Caco-2 (cell line): ENCODE measurements at regions not wholly inside any gene's neighbourhood (a gene's known extent, or its start where the extent isn't known, plus 50 kb on each side); places are given as distances from the start of the nearest gene placed in this dataset.

Source experiments
- BruUV-seq: library from RNA; stranded (reverse); fragments of 400-500 nt; replicated peaks from 2 replicates; lab custom pipeline; 2021; lab: Mats Ljungman, UMichigan
- CTCF ChIA-PET: fragments of 300-600 bp; sonication (Branson Sonifier 250); formaldehyde crosslinking; loops from one replicate; lab custom pipeline; 2022; ENCODE audit warnings: antibody characterized with exemption; lab: Charles Lee
- POLR2A ChIA-PET: fragments of 300-600 bp; sonication (Branson Sonifier 250); formaldehyde crosslinking; loops from one replicate; lab custom pipeline; 2022; ENCODE audit warnings: antibody characterized with exemption; lab: Charles Lee
- DNase-seq, 2 experiments: peaks; one replicate each; pipeline versions ENCODE4 v3.0.0 to v3.0.0-alpha.2; 2020 to 2022
- H3K27me3 ChIP-seq: replicated peaks from 2 replicates; pipeline ENCODE4 v1.6.0; 2011; ENCODE audit warnings: low read length; ENCODE audit not compliant: control insufficient read depth, insufficient read depth
- H3K36me3 ChIP-seq: 2 replicates; pipeline ENCODE4 v1.5.1; 2011; ENCODE audit warnings: low read length; ENCODE audit not compliant: control insufficient read depth, insufficient read depth
- H3K4me1 ChIP-seq: fragments of 250-450 bp; sonication (Bioruptor Pico); 2 replicates; pipeline ENCODE4 v1.5.1; 2020; ENCODE audit warnings: mild to moderate bottlenecking
- H3K4me3 ChIP-seq: 2 replicates; pipeline ENCODE4 v1.5.1; 2011; ENCODE audit warnings: low read depth, mild to moderate bottlenecking, control low read depth, low read length
- H3K9me3 ChIP-seq: fragments of 250-450 bp; sonication (Bioruptor Pico); 2 replicates; pipeline ENCODE4 v1.5.1; 2020; ENCODE audit warnings: mild to moderate bottlenecking, moderate library complexity
- H3K27ac Mint-ChIP-seq: one replicate; pipeline ENCODE4 v1.8.0; 2022; ENCODE audit warnings: mixed read lengths; ENCODE audit not compliant: unreplicated experiment
- H3K27me3 Mint-ChIP-seq: one replicate; pipeline ENCODE4 v1.8.0; 2022; ENCODE audit warnings: mixed read lengths; ENCODE audit not compliant: insufficient read depth, unreplicated experiment
- H3K36me3 Mint-ChIP-seq: one replicate; pipeline ENCODE4 v1.8.0; 2022; ENCODE audit warnings: mild to moderate bottlenecking, mixed read lengths; ENCODE audit not compliant: insufficient read depth, unreplicated experiment
- H3K4me1 Mint-ChIP-seq: one replicate; pipeline ENCODE4 v1.8.0; 2022; ENCODE audit warnings: low read depth, mixed read lengths; ENCODE audit not compliant: unreplicated experiment
- H3K4me3 Mint-ChIP-seq: one replicate; pipeline ENCODE4 v1.8.0; 2022; ENCODE audit warnings: mild to moderate bottlenecking, moderate library complexity, mixed read lengths; ENCODE audit not compliant: unreplicated experiment
- H3K9me3 Mint-ChIP-seq: one replicate; pipeline ENCODE4 v1.8.0; 2022; ENCODE audit warnings: mixed read lengths; ENCODE audit not compliant: unreplicated experiment
- CTCF ChIP-seq, 2 experiments: fragments of 200-600 bp in 1 of 2; IDR thresholded peaks; 1 replicate in 1 of 2; 2 replicates in 1 of 2; pipeline versions ENCODE4 v1.5.1 to v1.8.0; 2011 to 2022; ENCODE audit warnings: antibody characterized with exemption in 1 of 2, control low read depth in 1 of 2, inconsistent platforms in 1 of 2, low read depth in 1 of 2, low read length in 1 of 2, mild to moderate bottlenecking in 1 of 2, moderate library complexity in 1 of 2; ENCODE audit not compliant: insufficient read depth in 1 of 2, severe bottlenecking in 1 of 2, unreplicated experiment in 1 of 2
- intact Hi-C: fragments of 100-400 bp; cut with micrococcal nuclease; formaldehyde crosslinking; loops from one replicate; pipeline ENCODE4 v1.10.0; 2022; ENCODE audit not compliant: unreplicated experiment

- Histone ChIP-seq H3K9me3 (no peaks in the 10 kb centered on the region), H3K36me3 (no peaks in the 10 kb centered on the region), H3K4me1 (peaks cover 25% of the 10 kb centered on the region), H3K27me3 (no peaks in the 10 kb centered on the region), H3K4me3 (no peak overlapping the region)
- Mint-ChIP-seq H3K9me3 (no peaks in the 10 kb centered on the region), H3K4me1 (peaks cover 27% of the 10 kb centered on the region), H3K27ac (no peak overlapping the region), H3K27me3 (no peaks in the 10 kb centered on the region), H3K4me3 (no peak overlapping the region), H3K36me3 (no peaks in the 10 kb centered on the region)
- peak; percentile 55 to 76 for TF ChIP-seq CTCF (IDR thresholded peaks at IDR 0.05; ENCODE audit: insufficient read depth in 1 of 2, low read depth in 1 of 2, low read length in 1 of 2, severe bottlenecking in 1 of 2, unreplicated experiment in 1 of 2)
- POLR2A ChIA-PET, result no interaction called here
- BruUV-seq, result no TSS peak
- intact Hi-C loops, result loop anchor here (1.0 to 5.0 kb wide), 5 partner anchors 61 to 546 kb away; no protein-coding TSS in a partner anchor
- DNase-seq, result peak; percentile 69 to 79
- CTCF ChIA-PET, result interaction anchor here (0.7 to 1.4 kb wide), 7 partner anchors 13 to 253 kb away, joined by 3 to 5 read pairs (median 3); no protein-coding TSS in a partner anchor
These were observed 62.8 kb upstream of the DIAPH3 start for GRCh38 chr13:60226507-60226906.

- no peak for TF ChIP-seq CTCF (IDR thresholded peaks at IDR 0.05; ENCODE audit: insufficient read depth in 1 of 2, low read depth in 1 of 2, low read length in 1 of 2, severe bottlenecking in 1 of 2, unreplicated experiment in 1 of 2)
- DNase-seq, result no peak
- Mint-ChIP-seq H3K4me3 (no peak overlapping the region), H3K9me3 (no peaks in the 10 kb centered on the region), H3K4me1 (peaks cover 30% of the 10 kb centered on the region), H3K36me3 (no peaks in the 10 kb centered on the region), H3K27me3 (no peaks in the 10 kb centered on the region), H3K27ac (no peak overlapping the region)
- ChIA-PET CTCF (interaction anchor here (0.7 to 1.4 kb wide), 7 partner anchors 14 to 253 kb away, joined by 3 to 5 read pairs (median 3); no protein-coding TSS in a partner anchor), POLR2A (no interaction called here)
- no peaks in the 10 kb centered on the region for H3K27me3 ChIP-seq
- BruUV-seq, result no TSS peak
- H3K36me3 ChIP-seq, result no peaks in the 10 kb centered on the region
- no peaks in the 10 kb centered on the region for H3K9me3 ChIP-seq
- no peak overlapping the region for H3K4me3 ChIP-seq
- intact Hi-C loops, result loop anchor here (2.0 to 5.0 kb wide), 3 partner anchors 252 to 390 kb away; no protein-coding TSS in a partner anchor
- peaks cover 30% of the 10 kb centered on the region for H3K4me1 ChIP-seq
These were observed 63.4 kb upstream of the DIAPH3 start for GRCh38 chr13:60227158-60227557.

GRCh38 chr13:60229708-60230272 lies 66.1 kb upstream of the DIAPH3 start:
- no TSS peak for BruUV-seq
- intact Hi-C loops, result loop anchor here (1.0 to 5.0 kb wide), 7 partner anchors 29 to 455 kb away; no protein-coding TSS in a partner anchor
- Histone ChIP-seq H3K9me3 (no peaks in the 10 kb centered on the region), H3K4me3 (no peak overlapping the region), H3K4me1 (peaks cover 30% of the 10 kb centered on the region), H3K36me3 (no peaks in the 10 kb centered on the region), H3K27me3 (no peaks in the 10 kb centered on the region)
- H3K9me3 Mint-ChIP-seq, result no peaks in the 10 kb centered on the region
- TF ChIP-seq CTCF (IDR thresholded peaks at IDR 0.05; ENCODE audit: insufficient read depth in 1 of 2, low read depth in 1 of 2, low read length in 1 of 2, severe bottlenecking in 1 of 2, unreplicated experiment in 1 of 2), result no peak
- no peaks in the 10 kb centered on the region for H3K27me3 Mint-ChIP-seq
- peak overlapping the region; percentile 79 for H3K27ac Mint-ChIP-seq
- no peaks in the 10 kb centered on the region for H3K36me3 Mint-ChIP-seq
- ChIA-PET CTCF (interaction anchor here (0.6 kb wide), 1 partner anchor 823 kb away, joined by 7 read pairs; no protein-coding TSS in a partner anchor), POLR2A (no interaction called here)
- no peak overlapping the region for H3K4me3 Mint-ChIP-seq
- no peak for DNase-seq
- peaks cover 41% of the 10 kb centered on the region for H3K4me1 Mint-ChIP-seq
